B cell (primary cell): ENCODE measurements at regions not wholly inside any gene's neighbourhood (a gene's known extent, or its start where the extent isn't known, plus 50 kb on each side); places are given as distances from the start of the nearest gene placed in this dataset.

Experiments used
- ATAC-seq: fragments of 200-7000 bp; cut with Tn5 transposase; one replicate; pipeline ENCODE4 v1.10.0; 2021; ENCODE audit warnings: low read depth, mild to moderate bottlenecking, moderate number of reproducible peaks, moderate library complexity
- CTCF ChIA-PET: fragments of 350-600 bp; sonication (Branson Sonifier 250); formaldehyde crosslinking; loops from one replicate; lab custom pipeline; 2021; ENCODE audit warnings: antibody characterized with exemption, inconsistent platforms; lab: Charles Lee
- POLR2A ChIA-PET: fragments of 350-600 bp; sonication (Branson Sonifier 250); formaldehyde crosslinking; loops from one replicate; lab custom pipeline; 2021; ENCODE audit warnings: antibody characterized with exemption; lab: Charles Lee
- DNase-seq: peaks from one replicate; pipeline ENCODE4 v3.0.0; 2013
- H2AFZ ChIP-seq: 2 replicates; pipeline ENCODE4 v1.6.1; 2012; ENCODE audit warnings: mild to moderate bottlenecking, low read depth, low read length; ENCODE audit not compliant: insufficient read depth, poor library complexity, severe bottlenecking
- H3K27ac ChIP-seq, 2 donors: 1 replicate in 1 of 2; 2 replicates in 1 of 2; pipeline ENCODE4 v1.5.1; 2012 to 2013; ENCODE audit warnings: low read length in 2 of 2, mild to moderate bottlenecking in 2 of 2, moderate library complexity in 1 of 2
- H3K27me3 ChIP-seq, 4 experiments: fragments of 200-600 bp in 1 of 4; sonication (generic) in 1 of 4; replicated peaks in 1 of 4; 1 replicate in 2 of 4; 2 replicates in 2 of 4; pipeline versions ENCODE4 v1.6.1 to v1.7.0; 2013 to 2016; ENCODE audit warnings: low read length in 3 of 4, mild to moderate bottlenecking in 2 of 4, mixed read lengths in 1 of 4, moderate library complexity in 1 of 4; ENCODE audit not compliant: insufficient read depth in 4 of 4, control insufficient read depth in 3 of 4; ENCODE audit errors: control extremely low read depth in 1 of 4
- H3K36me3 ChIP-seq, 2 experiments: replicated peaks in 1 of 2; 1 replicate in 1 of 2; 2 replicates in 1 of 2; pipeline versions ENCODE4 v1.6.1 to v1.7.1; 2013; ENCODE audit warnings: low read length in 1 of 2; ENCODE audit not compliant: insufficient read depth in 2 of 2, control insufficient read depth in 1 of 2; ENCODE audit errors: control extremely low read depth in 1 of 2, extremely low read depth in 1 of 2
- H3K4me1 ChIP-seq, 2 donors: fragments of 200-600 bp in 1 of 2; sonication (generic) in 1 of 2; 1 replicate in 1 of 2; 2 replicates in 1 of 2; pipeline versions ENCODE4 v1.5.1 to v1.6.1; 2013 to 2017; ENCODE audit warnings: low read length in 2 of 2; ENCODE audit not compliant: control insufficient read depth in 2 of 2, insufficient read depth in 2 of 2
- H3K4me2 ChIP-seq: replicated peaks from 2 replicates; pipeline ENCODE3; 2012; ENCODE audit warnings: mild to moderate bottlenecking, low read depth, low read length; ENCODE audit not compliant: poor library complexity, severe bottlenecking
- H3K4me3 ChIP-seq, 5 experiments: fragments of 200-600 bp in 1 of 5; sonication (generic) in 1 of 5; 1 replicate in 3 of 5; 2 replicates in 2 of 5; pipeline versions ENCODE4 v1.5.1 to v1.7.0; 2011 to 2016; ENCODE audit warnings: low read length in 4 of 5, mild to moderate bottlenecking in 4 of 5, low read depth in 2 of 5, control low read depth in 1 of 5, moderate library complexity in 1 of 5; ENCODE audit not compliant: insufficient read depth in 1 of 5; ENCODE audit errors: control extremely low read depth in 1 of 5, extremely low read depth in 1 of 5
- H3K79me2 ChIP-seq: fragments of 200-600 bp; sonication (generic); one replicate; pipeline ENCODE4 v1.6.0; 2016; ENCODE audit warnings: low read length; ENCODE audit not compliant: control insufficient read depth, insufficient read depth
- H3K9ac ChIP-seq: fragments of 200-600 bp; sonication (generic); 2 replicates; pipeline ENCODE4 v1.6.1; 2017; ENCODE audit warnings: mild to moderate bottlenecking, low read length, moderate library complexity
- H3K9me3 ChIP-seq, 3 donors: one replicate each; pipeline versions ENCODE4 v1.6.1 to v1.7.1; 2013; ENCODE audit warnings: low read length in 2 of 3; ENCODE audit not compliant: control insufficient read depth in 2 of 3, insufficient read depth in 1 of 3; ENCODE audit errors: control extremely low read depth in 1 of 3
- H4K20me1 ChIP-seq: 2 replicates; pipeline ENCODE4 v1.6.0; 2012; ENCODE audit warnings: mild to moderate bottlenecking, low read length; ENCODE audit not compliant: insufficient read depth, control insufficient read depth, poor library complexity, severe bottlenecking
- H3K27ac Mint-ChIP-seq: one replicate; pipeline ENCODE4 v1.8.0; 2021; ENCODE audit warnings: mixed read lengths
- H3K27me3 Mint-ChIP-seq: one replicate; pipeline ENCODE4 v1.8.0; 2021; ENCODE audit warnings: mixed read lengths
- H3K4me1 Mint-ChIP-seq: one replicate; pipeline ENCODE4 v1.8.0; 2021; ENCODE audit warnings: mixed read lengths
- H3K4me3 Mint-ChIP-seq: one replicate; pipeline ENCODE4 v1.8.0; 2021; ENCODE audit warnings: mixed read lengths
- H3K9me3 Mint-ChIP-seq: one replicate; pipeline ENCODE4 v1.8.0; 2022; ENCODE audit warnings: mixed read lengths; ENCODE audit not compliant: insufficient read depth
- CTCF ChIP-seq: fragments of 200-600 bp; IDR thresholded peaks from one replicate; pipeline ENCODE4 v1.8.0; 2022; ENCODE audit warnings: antibody characterized with exemption, mild to moderate bottlenecking
- EZH2 ChIP-seq: IDR thresholded peaks from 2 replicates; pipeline ENCODE4 v1.6.1; 2012; ENCODE audit warnings: borderline replicate concordance, low read depth, mild to moderate bottlenecking, moderate library complexity, low read length; ENCODE audit not compliant: insufficient read depth, poor library complexity, severe bottlenecking
- WGBS: methylation state at CpG from one replicate; pipeline ENCODE4 v1.1.5; 2013; ENCODE audit warnings: missing lambda C conversion rate; ENCODE audit not compliant: insufficient coverage; 5-methylcytosine and 5-hydroxymethylcytosine counted together
- intact Hi-C: fragments of 100-400 bp; cut with micrococcal nuclease; formaldehyde crosslinking; loops from one replicate; pipeline ENCODE4 v1.10.0; 2022

GRCh38 chr1:95653618-95654017, 419.6 kb downstream of the RWDD3 start:
- Mint-ChIP-seq H3K27me3 (no peaks in the 10 kb centered on the region), H3K4me1 (no peaks in the 10 kb centered on the region), H3K27ac (no peak overlapping the region), H3K4me3 (no peak overlapping the region), H3K9me3 (no peaks in the 10 kb centered on the region)
- 32% methylated on average over 2 of the region's 4 CpGs for WGBS
- Histone ChIP-seq H3K9ac (no peak overlapping the region), H3K9me3 (peaks cover 0 to 2% (median 0%) of the 10 kb centered on the region in 3 donors), H3K4me3 (no peak overlapping the region), H3K27ac (no peak overlapping the region), H4K20me1 (no peaks in the 10 kb centered on the region), H3K36me3 (no peaks in the 10 kb centered on the region), H2AFZ (no peak overlapping the region), H3K27me3 (no peaks in the 10 kb centered on the region), H3K79me2 (no peaks in the 10 kb centered on the region), H3K4me1 (no peaks in the 10 kb centered on the region), H3K4me2 (no peak overlapping the region)
- ATAC-seq (no peak), DNase-seq (no peak)
- TF ChIP-seq EZH2 (no peak), CTCF (no peak)
- POLR2A ChIA-PET, result no interaction called here
- intact Hi-C loops, result no loop called here
- CTCF ChIA-PET, result no interaction called here

DNA sequence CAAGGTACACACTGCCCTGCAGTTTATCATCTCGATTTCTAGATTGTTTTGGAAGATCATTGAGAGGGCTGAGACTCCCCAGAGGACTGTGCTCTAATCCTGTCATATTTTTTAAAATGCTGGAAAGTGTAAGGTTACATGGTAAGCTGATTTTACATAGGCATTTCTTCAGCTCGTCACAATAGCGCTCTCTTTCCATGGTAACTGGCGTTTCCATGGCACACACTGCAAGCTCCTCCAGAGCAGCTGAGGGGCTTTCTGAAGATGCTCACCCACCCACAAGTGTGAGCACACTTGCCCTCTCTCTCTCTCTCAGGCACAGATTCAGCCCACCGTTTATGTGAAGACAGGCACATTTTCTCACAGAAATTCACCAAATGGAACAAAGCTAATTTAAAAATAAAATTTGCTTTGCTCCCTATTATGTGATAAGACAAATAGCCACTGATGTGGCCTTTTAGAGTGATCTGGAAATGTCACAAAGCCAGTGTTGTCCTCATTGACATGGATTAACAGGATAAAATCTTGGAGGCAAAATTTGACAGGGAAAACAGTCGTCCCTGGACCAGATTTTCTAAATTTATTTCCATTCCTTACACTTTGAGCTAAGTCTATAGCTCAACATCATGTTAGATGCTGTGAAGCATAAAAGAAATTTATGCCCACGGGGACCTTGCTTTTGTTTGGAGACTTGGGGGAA, 421.5 kb downstream of the RWDD3 start:
- TF ChIP-seq EZH2, result no peak
- TF ChIP-seq CTCF, result no peak

More for the DNA sequence above, 421.5 kb downstream of the RWDD3 start:
- ChIA-PET POLR2A (no interaction called here), CTCF (no interaction called here)
- Histone ChIP-seq H3K27me3 (no peaks in the 10 kb centered on the region), H4K20me1 (no peaks in the 10 kb centered on the region), H3K79me2 (no peaks in the 10 kb centered on the region), H3K4me1 (no peaks in the 10 kb centered on the region), H3K4me3 (no peak overlapping the region), H3K27ac (no peak overlapping the region), H3K9ac (no peak overlapping the region), H2AFZ (no peak overlapping the region), H3K36me3 (no peaks in the 10 kb centered on the region), H3K9me3 (no peaks in the 10 kb centered on the region), H3K4me2 (no peak overlapping the region)
- H3K4me1 Mint-ChIP-seq, result no peaks in the 10 kb centered on the region
- intact Hi-C loops, result no loop called here
- WGBS, result 96% methylated on average over 3 of the region's 7 CpGs
- ATAC-seq (no peak), DNase-seq (no peak)
- H3K27me3 Mint-ChIP-seq, result no peaks in the 10 kb centered on the region
- no peaks in the 10 kb centered on the region for H3K9me3 Mint-ChIP-seq
- no peak overlapping the region for H3K27ac Mint-ChIP-seq
- no peak overlapping the region for H3K4me3 Mint-ChIP-seq
